A673 (cell line): ENCODE measurements at regions not wholly inside any gene's neighbourhood (a gene's known extent, or its start where the extent isn't known, plus 50 kb on each side); places are given as distances from the start of the nearest gene placed in this dataset.

ENCODE experiments used
- BruUV-seq: library from RNA; stranded (reverse); fragments of 400-500 nt; replicated peaks from 2 replicates; lab custom pipeline; 2021; lab: Mats Ljungman, UMichigan
- CTCF ChIA-PET: fragments of 300-600 bp; sonication (Branson Sonifier 250); formaldehyde crosslinking; loops from one replicate; lab custom pipeline; 2022; ENCODE audit warnings: antibody characterized with exemption; lab: Charles Lee
- POLR2A ChIA-PET: fragments of 300-600 bp; sonication (Branson Sonifier 250); formaldehyde crosslinking; loops from one replicate; lab custom pipeline; 2022; ENCODE audit warnings: antibody characterized with exemption; ENCODE audit not compliant: low non-redundant PET; lab: Charles Lee
- DNase-seq: peaks from one replicate; pipeline ENCODE4 v3.0.0-alpha.2; 2015; ENCODE audit warnings: low spot score
- H3K27ac ChIP-seq: fragments of 200-600 bp; sonication (generic); 2 replicates; pipeline ENCODE4 v1.5.1; 2016; ENCODE audit warnings: mixed run types, low read depth, mild to moderate bottlenecking, mixed read lengths, antibody characterized with exemption, low read length; ENCODE audit not compliant: poor library complexity, severe bottlenecking
- H3K27me3 ChIP-seq: fragments of 200-600 bp; sonication (generic); replicated peaks from 2 replicates; pipeline ENCODE4 v1.6.1; 2017; ENCODE audit warnings: mixed run types, low read depth, mild to moderate bottlenecking, mixed read lengths, antibody characterized with exemption, low read length; ENCODE audit not compliant: insufficient read depth, poor library complexity
- H3K36me3 ChIP-seq: fragments of 200-600 bp; sonication (generic); 2 replicates; pipeline ENCODE4 v1.6.1; 2016; ENCODE audit warnings: mixed run types, mild to moderate bottlenecking, mixed read lengths, antibody characterized with exemption, low read length; ENCODE audit not compliant: insufficient read depth, poor library complexity, severe bottlenecking
- H3K4me1 ChIP-seq: fragments of 200-600 bp; sonication (generic); 2 replicates; pipeline ENCODE4 v1.6.1; 2017; ENCODE audit warnings: mixed run types, mild to moderate bottlenecking, mixed read lengths, antibody characterized with exemption, low read length; ENCODE audit not compliant: insufficient read depth, poor library complexity, severe bottlenecking
- H3K4me3 ChIP-seq: fragments of 200-600 bp; sonication (generic); 2 replicates; pipeline ENCODE4 v1.5.1; 2016; ENCODE audit warnings: low read depth, mixed run types, mild to moderate bottlenecking, mixed read lengths, low read length; ENCODE audit not compliant: poor library complexity, severe bottlenecking
- H3K9me3 ChIP-seq: fragments of 200-600 bp; sonication (generic); 2 replicates; pipeline ENCODE4 v1.6.1; 2016; ENCODE audit warnings: mixed run types, low read depth, mild to moderate bottlenecking, mixed read lengths, antibody characterized with exemption, low read length; ENCODE audit not compliant: poor library complexity, severe bottlenecking
- CTCF ChIP-seq: fragments of 300-800, 200-600 bp; sonication (generic); conservative IDR thresholded peaks from 2 replicates; pipeline ENCODE4 v1.5.1; 2017; ENCODE audit warnings: low read depth, mild to moderate bottlenecking, antibody characterized with exemption, low read length, moderate library complexity, mixed read lengths
- EZH2 ChIP-seq: fragments of 200-600 bp; sonication (generic); IDR thresholded peaks from 2 replicates; pipeline ENCODE4 v1.6.1; 2017; ENCODE audit warnings: borderline replicate concordance, low read depth, mild to moderate bottlenecking, mixed read lengths, antibody characterized with exemption, low read length; ENCODE audit not compliant: poor library complexity, severe bottlenecking
- intact Hi-C: fragments of 100-400 bp; cut with micrococcal nuclease; formaldehyde crosslinking; loops from one replicate; pipeline ENCODE4 v1.10.0; 2022; ENCODE audit not compliant: unreplicated experiment

GRCh38 chr9:79868567-79869189 lies 296.9 kb downstream of the TLE4 start:
- Histone ChIP-seq H3K27me3 (no peaks in the 10 kb centered on the region), H3K4me3 (no peak overlapping the region), H3K27ac (no peak overlapping the region), H3K9me3 (no peaks in the 10 kb centered on the region), H3K4me1 (no peaks in the 10 kb centered on the region), H3K36me3 (no peaks in the 10 kb centered on the region)
- BruUV-seq, result no TSS peak
- intact Hi-C loops, result no loop called here
- DNase-seq, result no peak
- POLR2A ChIA-PET, result no interaction called here
- TF ChIP-seq CTCF (no peak), EZH2 (no peak)
- CTCF ChIA-PET, result no interaction called here

GRCh38 chr9:79862921-79863890 lies 291.4 kb downstream of the TLE4 start:
- BruUV-seq, result no TSS peak
- TF ChIP-seq EZH2, result no peak
- no peak for TF ChIP-seq CTCF
- no peaks in the 10 kb centered on the region for H3K27me3 ChIP-seq
- no peak overlapping the region for H3K27ac ChIP-seq
- ChIA-PET POLR2A (no interaction called here), CTCF (no interaction called here)
- intact Hi-C loops, result no loop called here
- H3K9me3 ChIP-seq, result no peaks in the 10 kb centered on the region
- no peaks in the 10 kb centered on the region for H3K4me1 ChIP-seq
- no peak for DNase-seq
- no peaks in the 10 kb centered on the region for H3K36me3 ChIP-seq
- no peak overlapping the region for H3K4me3 ChIP-seq

- POLR2A ChIA-PET, result no interaction called here
- TF ChIP-seq CTCF (no peak), EZH2 (no peak)
- no TSS peak for BruUV-seq
- Histone ChIP-seq H3K36me3 (no peaks in the 10 kb centered on the region), H3K27ac (no peak overlapping the region), H3K27me3 (no peaks in the 10 kb centered on the region), H3K4me3 (no peak overlapping the region), H3K4me1 (no peaks in the 10 kb centered on the region), H3K9me3 (no peaks in the 10 kb centered on the region)
- CTCF ChIA-PET, result no interaction called here
- intact Hi-C loops, result no loop called here
- no peak for DNase-seq
Measured at GRCh38 chr9:79858508-79858907, 286.7 kb downstream of the TLE4 start.
